ENCODE measurements at regions not wholly inside any gene's neighbourhood (a gene's known extent, or its start where the extent isn't known, plus 50 kb on each side); places are given as distances from the start of the nearest gene placed in this dataset.

DNA sequence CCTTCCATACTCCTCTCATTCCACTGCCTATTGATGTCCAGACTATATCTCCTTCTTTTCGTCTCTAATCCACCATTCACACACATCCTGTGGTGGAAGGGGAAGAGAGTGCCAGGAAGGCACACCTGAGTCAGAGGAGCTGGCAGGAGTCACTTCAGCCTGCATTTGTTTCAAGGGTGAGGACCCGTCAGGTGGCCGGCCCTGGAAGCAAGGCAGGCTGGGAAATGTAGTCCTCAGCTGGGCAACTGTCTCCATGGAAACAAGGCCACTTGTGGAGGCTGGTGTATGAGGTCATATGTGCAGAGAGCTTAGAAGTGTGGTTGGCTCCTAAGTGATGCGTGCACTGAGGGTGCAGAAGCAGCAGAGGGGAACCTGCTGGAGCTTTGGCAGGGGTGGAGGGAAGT, 278.4 kb downstream of the NSG2 start (continued):
- TF ChIP-seq, protein P1, sequence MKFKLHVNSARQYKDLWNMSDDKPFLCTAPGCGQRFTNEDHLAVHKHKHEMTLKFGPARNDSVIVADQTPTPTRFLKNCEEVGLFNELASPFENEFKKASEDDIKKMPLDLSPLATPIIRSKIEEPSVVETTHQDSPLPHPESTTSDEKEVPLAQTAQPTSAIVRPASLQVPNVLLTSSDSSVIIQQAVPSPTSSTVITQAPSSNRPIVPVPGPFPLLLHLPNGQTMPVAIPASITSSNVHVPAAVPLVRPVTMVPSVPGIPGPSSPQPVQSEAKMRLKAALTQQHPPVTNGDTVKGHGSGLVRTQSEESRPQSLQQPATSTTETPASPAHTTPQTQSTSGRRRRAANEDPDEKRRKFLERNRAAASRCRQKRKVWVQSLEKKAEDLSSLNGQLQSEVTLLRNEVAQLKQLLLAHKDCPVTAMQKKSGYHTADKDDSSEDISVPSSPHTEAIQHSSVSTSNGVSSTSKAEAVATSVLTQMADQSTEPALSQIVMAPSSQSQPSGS (IDR thresholded peaks at IDR 0.05; ENCODE audit: low read length), result peak; percentile 48; the same call in 1 of the 2 replicates
- TF ChIP-seq SIRT6 (IDR thresholded peaks at IDR 0.05; ENCODE audit: low read length), result no peak
- TF ChIP-seq SAP30 (IDR thresholded peaks at IDR 0.05; ENCODE audit: insufficient read depth, insufficient replicate concordance, low read length), result no peak
- TF ChIP-seq TBP (IDR thresholded peaks at IDR 0.05; ENCODE audit: low read depth, low read length), result no peak
- no peak for TF ChIP-seq ZNF274 (IDR thresholded peaks at IDR 0.05; ENCODE audit: borderline replicate concordance, extremely low read depth, low read length)
- no peak for TF ChIP-seq POU5F1 (IDR thresholded peaks at IDR 0.05; ENCODE audit: low read depth, low read length)
- no peak for TF ChIP-seq SP4 (IDR thresholded peaks at IDR 0.05; ENCODE audit: low read length)
- no peak for TF ChIP-seq RXRA (IDR thresholded peaks at IDR 0.05; ENCODE audit: insufficient read depth, low read depth, low read length)
- no peak for TF ChIP-seq SRF (IDR thresholded peaks at IDR 0.05; ENCODE audit: low read depth, low read length)
- TF ChIP-seq RAD21 (IDR thresholded peaks at IDR 0.05 in 1 of 2, conservative IDR thresholded peaks at IDR 0.05 in 1 of 2; ENCODE audit: low read depth in 2 of 2, low read length in 2 of 2), result no peak
- TF ChIP-seq CHD1 (IDR thresholded peaks at IDR 0.05; ENCODE audit: low read depth, low read length), result no peak
- TF ChIP-seq, protein P2, sequence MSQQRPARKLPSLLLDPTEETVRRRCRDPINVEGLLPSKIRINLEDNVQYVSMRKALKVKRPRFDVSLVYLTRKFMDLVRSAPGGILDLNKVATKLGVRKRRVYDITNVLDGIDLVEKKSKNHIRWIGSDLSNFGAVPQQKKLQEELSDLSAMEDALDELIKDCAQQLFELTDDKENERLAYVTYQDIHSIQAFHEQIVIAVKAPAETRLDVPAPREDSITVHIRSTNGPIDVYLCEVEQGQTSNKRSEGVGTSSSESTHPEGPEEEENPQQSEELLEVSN (IDR thresholded peaks at IDR 0.05), result no peak
- TF ChIP-seq TAF1 (IDR thresholded peaks at IDR 0.05; ENCODE audit: low read depth, low read length), result no peak
- TF ChIP-seq POLR2A (IDR thresholded peaks at IDR 0.05; ENCODE audit: control extremely low read depth in 1 of 2, low read depth in 2 of 2, low read length in 2 of 2), result no peak
- no peak for TF ChIP-seq RBBP5 (IDR thresholded peaks at IDR 0.05; ENCODE audit: borderline replicate concordance, low read depth, low read length)
- no peak for TF ChIP-seq RNF2 (IDR thresholded peaks at IDR 0.05; ENCODE audit: borderline replicate concordance, low read depth, low read length, missing control alignments, poor library complexity, severe bottlenecking)
- no peak for TF ChIP-seq EP300 (IDR thresholded peaks at IDR 0.05; ENCODE audit: borderline replicate concordance in 1 of 2, low read depth in 2 of 2, low read length in 2 of 2)
